COR-L47 (cell line): ENCODE measurements at regions not wholly inside any gene's neighbourhood (a gene's known extent, or its start where the extent isn't known, plus 50 kb on each side); places are given as distances from the start of the nearest gene placed in this dataset.

Experiments
- DNase-seq: peaks from one replicate; lab custom pipeline; 2025; lab: John Stamatoyannopoulos, UW

GRCh38 chr2:120917886-120918285, 182.2 kb downstream of the GLI2 start:
- no peak for DNase-seq

- no peak for DNase-seq
Observed at GRCh38 chr2:120919216-120919615, 183.5 kb downstream of the GLI2 start.

GRCh38 chr2:120919771-120920453, 184.2 kb downstream of the GLI2 start:
- no peak for DNase-seq

GRCh38 chr2:120920454-120921148, 184.9 kb downstream of the GLI2 start:
- no peak for DNase-seq

GRCh38 chr2:120921457-120921856, 185.8 kb downstream of the GLI2 start:
- DNase-seq = no peak

- no peak for DNase-seq
Observed at GRCh38 chr2:120922571-120923332, 187.1 kb downstream of the GLI2 start.

- no peak for DNase-seq
Observed at GRCh38 chr2:120923426-120923825, 187.8 kb downstream of the GLI2 start.

- DNase-seq = no peak
Observed at GRCh38 chr2:120924924-120925323, 189.3 kb downstream of the GLI2 start.

GRCh38 chr2:120926463-120927264, 191.0 kb downstream of the GLI2 start:
- no peak for DNase-seq

- DNase-seq = no peak
Observed at GRCh38 chr2:120927265-120927628, 191.6 kb downstream of the GLI2 start.

GRCh38 chr2:120929829-120930228, 194.2 kb downstream of the GLI2 start:
- no peak for DNase-seq

- DNase-seq = no peak
Observed at GRCh38 chr2:120930236-120930635, 194.6 kb downstream of the GLI2 start.

GRCh38 chr2:120930864-120931263, 195.2 kb downstream of the GLI2 start:
- DNase-seq = no peak

- DNase-seq = no peak
Observed at GRCh38 chr2:120932472-120932871, 196.8 kb downstream of the GLI2 start.

GRCh38 chr2:120932881-120933280, 197.2 kb downstream of the GLI2 start:
- DNase-seq = no peak

- no peak for DNase-seq
Observed at GRCh38 chr2:120933693-120934573, 198.3 kb downstream of the GLI2 start.

- no peak for DNase-seq
Observed at GRCh38 chr2:120934574-120935338, 199.1 kb downstream of the GLI2 start.

GRCh38 chr2:120935339-120936313, 200.0 kb downstream of the GLI2 start:
- no peak for DNase-seq
